HCT116 (cell line): ENCODE measurements at regions not wholly inside any gene's neighbourhood (a gene's known extent, or its start where the extent isn't known, plus 50 kb on each side); places are given as distances from the start of the nearest gene placed in this dataset.

Experiments used
- ATAC-seq: fragments of 200-7000 bp; cut with Tn5 transposase; 2 replicates; pipeline ENCODE4 v1.9.1; 2020; ENCODE audit warnings: mild to moderate bottlenecking, moderate library complexity
- BruUV-seq: library from RNA; stranded (reverse); fragments of 400-500 nt; replicated peaks from 2 replicates; lab custom pipeline; 2021; lab: Mats Ljungman, UMichigan
- CTCF ChIA-PET: fragments of 300-600 bp; sonication (Branson Sonifier 250); formaldehyde crosslinking; loops from one replicate; lab custom pipeline; 2021; ENCODE audit warnings: antibody characterized with exemption; lab: Charles Lee
- POLR2A ChIA-PET: fragments of 300-600, 350-600 bp; sonication (Branson Sonifier 250); formaldehyde crosslinking; loops from one replicate; lab custom pipeline; 2021; ENCODE audit warnings: antibody characterized with exemption; lab: Charles Lee
- RAD21 ChIA-PET, 2 experiments: fragments of 300-600 bp; sonication (Branson Sonifier 250); formaldehyde crosslinking; loops; one replicate each; lab custom pipeline; 2023; ENCODE audit warnings: low total read pairs in 2 of 2; ENCODE audit not compliant: uncharacterized antibody in 2 of 2, unreplicated experiment in 2 of 2, low non-redundant PET in 1 of 2; lab: Charles Lee
- DNase-seq: peaks from one replicate; pipeline ENCODE4 v3.0.0-alpha.2; 2010; ENCODE audit warnings: low read depth, low spot score
- H2AFZ ChIP-seq: fragments of 200-600 bp; shearing (Covaris generic), sonication (generic); 2 replicates; pipeline ENCODE4 v1.6.1; 2017; ENCODE audit warnings: low read depth, mixed run types, mixed read lengths, antibody characterized with exemption, low read length; ENCODE audit not compliant: poor library complexity, severe bottlenecking
- H3K27ac ChIP-seq: 2 replicates; pipeline ENCODE4 v1.5.1; 2012; ENCODE audit warnings: low read depth, low read length
- H3K27me3 ChIP-seq: fragments of 200-600 bp; sonication (generic); 2 replicates; pipeline ENCODE4 v1.6.1; 2016; ENCODE audit warnings: mixed run types, low read length, mixed read lengths; ENCODE audit not compliant: insufficient read depth
- H3K36me3 ChIP-seq, 2 experiments: fragments of 200-500 bp in 1 of 2; fragments of 200-600 bp in 1 of 2; sonication (Bioruptor generic) in 1 of 2; sonication (generic) in 1 of 2; 2 replicates each; pipeline versions ENCODE4 v1.5.1 to v1.6.1; 2014 to 2016; ENCODE audit warnings: low read length in 2 of 2, inconsistent platforms in 1 of 2, mixed read lengths in 1 of 2, mixed run types in 1 of 2; ENCODE audit not compliant: insufficient read depth in 2 of 2, control insufficient read depth in 1 of 2
- H3K4me1 ChIP-seq, 2 experiments: fragments of 200-600 bp in 1 of 2; sonication (generic) in 1 of 2; 2 replicates each; pipeline versions ENCODE4 v1.5.1 to v1.6.1; 2012 to 2017; ENCODE audit warnings: low read length in 2 of 2, inconsistent platforms in 1 of 2, mild to moderate bottlenecking in 1 of 2, mixed read lengths in 1 of 2, mixed run types in 1 of 2, moderate library complexity in 1 of 2; ENCODE audit not compliant: insufficient read depth in 2 of 2, control insufficient read depth in 1 of 2
- H3K4me2 ChIP-seq: fragments of 200-600 bp; sonication (generic); 2 replicates; pipeline ENCODE4 v1.6.1; 2017; ENCODE audit warnings: mixed run types, low read length, mixed read lengths
- H3K4me3 ChIP-seq, 2 experiments: fragments of 200-600 bp in 1 of 2; sonication (generic) in 1 of 2; replicated peaks in 1 of 2; 2 replicates each; pipeline ENCODE4 v1.5.1; 2011 to 2016; ENCODE audit warnings: low read length in 2 of 2, control low read depth in 1 of 2, low read depth in 1 of 2, mild to moderate bottlenecking in 1 of 2, mixed read lengths in 1 of 2, mixed run types in 1 of 2
- H3K79me2 ChIP-seq: fragments of 200-600 bp; sonication (generic); 2 replicates; pipeline ENCODE4 v1.6.1; 2017; ENCODE audit warnings: mild to moderate bottlenecking, mixed run types, low read length, moderate library complexity, mixed read lengths; ENCODE audit not compliant: insufficient read depth
- H3K9ac ChIP-seq: fragments of 200-600 bp; sonication (generic); 2 replicates; pipeline ENCODE4 v1.6.1; 2016; ENCODE audit warnings: low read length, mixed read lengths
- H3K9me2 ChIP-seq: fragments of 200-600 bp; sonication (generic), shearing (Covaris generic); 2 replicates; pipeline ENCODE4 v1.6.1; 2017; ENCODE audit warnings: mixed run types, mild to moderate bottlenecking, moderate library complexity; ENCODE audit not compliant: insufficient read depth
- H3K9me3 ChIP-seq, 2 experiments: fragments of 200-500 bp in 1 of 2; fragments of 200-600 bp in 1 of 2; sonication (Bioruptor generic) in 1 of 2; sonication (generic) in 1 of 2; 2 replicates each; pipeline ENCODE4 v1.6.1; 2014 to 2017; ENCODE audit warnings: low read length in 2 of 2, mixed read lengths in 2 of 2, inconsistent platforms in 1 of 2, low read depth in 1 of 2, mild to moderate bottlenecking in 1 of 2, mixed run types in 1 of 2, moderate library complexity in 1 of 2; ENCODE audit not compliant: control insufficient read depth in 1 of 2, insufficient read depth in 1 of 2
- H4K20me1 ChIP-seq: fragments of 200-600 bp; sonication (generic), shearing (Covaris generic); 2 replicates; pipeline ENCODE4 v1.6.1; 2017; ENCODE audit warnings: mixed run types, mild to moderate bottlenecking, moderate library complexity; ENCODE audit not compliant: insufficient read depth
- CBX3 ChIP-seq: IDR thresholded peaks from 2 replicates; pipeline ENCODE4 v1.6.1; 2012; ENCODE audit warnings: low read depth
- CEBPB ChIP-seq: IDR thresholded peaks from 2 replicates; pipeline ENCODE4 v1.6.1; 2012; ENCODE audit warnings: low read depth
- ELF1 ChIP-seq: IDR thresholded peaks from 2 replicates; pipeline ENCODE4 v1.6.1; 2012; ENCODE audit warnings: low read depth, borderline replicate concordance
- EZH2 ChIP-seq: fragments of 200-600 bp; sonication (generic); IDR thresholded peaks from 2 replicates; pipeline ENCODE4 v1.6.1; 2017; ENCODE audit warnings: antibody characterized with exemption, mixed run types
- EZH2phosphoT487 ChIP-seq: fragments of 200-600 bp; IDR thresholded peaks from 2 replicates; pipeline ENCODE4 v1.6.1; 2018; ENCODE audit warnings: antibody characterized with exemption, borderline replicate concordance
- FOSL1 ChIP-seq: IDR thresholded peaks from 2 replicates; pipeline ENCODE4 v1.6.1; 2012; ENCODE audit warnings: low read depth
- JUND ChIP-seq: IDR thresholded peaks from 2 replicates; pipeline ENCODE4 v1.6.1; 2012
- POLR2A ChIP-seq: IDR thresholded peaks from 2 replicates; pipeline ENCODE4 v1.7.0; 2011; ENCODE audit warnings: borderline replicate concordance; ENCODE audit not compliant: insufficient read depth, insufficient read length; ENCODE audit errors: extremely low read depth
- POLR2AphosphoS5 ChIP-seq: IDR thresholded peaks from 2 replicates; pipeline ENCODE4 v1.6.1; 2011; ENCODE audit warnings: mild to moderate bottlenecking, low read depth, low read length, moderate library complexity
- RAD21 ChIP-seq: IDR thresholded peaks from 2 replicates; pipeline ENCODE4 v1.6.1; 2012; ENCODE audit warnings: low read depth, mild to moderate bottlenecking
- SRF ChIP-seq: IDR thresholded peaks from 2 replicates; pipeline ENCODE4 v1.6.1; 2012; ENCODE audit warnings: low read depth
- TCF7L2 ChIP-seq: IDR thresholded peaks from 2 replicates; pipeline ENCODE4 v1.7.0; 2011; ENCODE audit warnings: borderline replicate concordance, inconsistent platforms; ENCODE audit not compliant: insufficient read depth, insufficient read length; ENCODE audit errors: extremely low read depth
- YY1 ChIP-seq: IDR thresholded peaks from 2 replicates; pipeline ENCODE4 v1.6.1; 2011; ENCODE audit warnings: low read length, low read depth, moderate library complexity, mild to moderate bottlenecking; ENCODE audit not compliant: insufficient replicate concordance; ENCODE audit errors: extremely low read depth
- ZBTB33 ChIP-seq: IDR thresholded peaks from 2 replicates; pipeline ENCODE4 v1.6.1; 2011; ENCODE audit warnings: mild to moderate bottlenecking, low read length, moderate library complexity; ENCODE audit not compliant: insufficient replicate concordance; ENCODE audit errors: extremely low read depth
- ZFX ChIP-seq: fragments of 450-650 bp; IDR thresholded peaks from 2 replicates; pipeline ENCODE4 v1.6.1; 2017
- intact Hi-C: fragments of 100-400 bp; cut with micrococcal nuclease; formaldehyde crosslinking; loops from 2 replicates; pipeline ENCODE4 v1.10.0; 2022
- TF ChIP-seq, protein P1 (sequence below): IDR thresholded peaks from 2 replicates; pipeline ENCODE4 v1.6.1; 2012
- TF ChIP-seq, protein P2 (sequence below), 3 experiments: fragments of 200-600 bp in 1 of 3; sonication (generic) in 1 of 3; IDR thresholded peaks in 2 of 3; conservative IDR thresholded peaks in 1 of 3; 2 replicates each; pipeline ENCODE4 v1.5.1; 2012 to 2017; ENCODE audit warnings: low read depth in 2 of 3, low read length in 2 of 3, antibody characterized with exemption in 1 of 3, borderline replicate concordance in 1 of 3, control low read depth in 1 of 3, mild to moderate bottlenecking in 1 of 3, mixed read lengths in 1 of 3, mixed run types in 1 of 3, moderate library complexity in 1 of 3; ENCODE audit not compliant: insufficient read depth in 1 of 3
- TF ChIP-seq, protein P3 (sequence below): IDR thresholded peaks from 2 replicates; pipeline ENCODE4 v1.6.1; 2012
- TF ChIP-seq, protein P4 (sequence below): IDR thresholded peaks from 2 replicates; pipeline ENCODE4 v1.6.1; 2012; ENCODE audit warnings: low read depth

GRCh38 chrX:10936976-10937375 lies 174.2 kb upstream of the HCCS start:
- Histone ChIP-seq H2AFZ (no peak overlapping the region), H3K9me3 (no peaks in the 10 kb centered on the region), H3K79me2 (no peaks in the 10 kb centered on the region), H3K9ac (no peak overlapping the region), H3K4me2 (no peak overlapping the region), H4K20me1 (no peaks in the 10 kb centered on the region), H3K4me3 (no peak overlapping the region), H3K27me3 (no peaks in the 10 kb centered on the region), H3K4me1 (peaks cover 0 to 6% of the 10 kb centered on the region in 2 experiments; a peak in 1 of 4 replicates), H3K27ac (no peak overlapping the region), H3K36me3 (no peaks in the 10 kb centered on the region), H3K9me2 (no peaks in the 10 kb centered on the region)
- intact Hi-C loops: no loop called here
- ChIA-PET CTCF (no interaction called here), RAD21 (no interaction called here), POLR2A (no interaction called here)
- DNase-seq (no peak), ATAC-seq (no peak)
- BruUV-seq: no TSS peak
- TF ChIP-seq YY1: no peak
- TF ChIP-seq EZH2phosphoT487: no peak
- TF ChIP-seq JUND: no peak
- no peak for TF ChIP-seq SRF
- TF ChIP-seq, protein P1, sequence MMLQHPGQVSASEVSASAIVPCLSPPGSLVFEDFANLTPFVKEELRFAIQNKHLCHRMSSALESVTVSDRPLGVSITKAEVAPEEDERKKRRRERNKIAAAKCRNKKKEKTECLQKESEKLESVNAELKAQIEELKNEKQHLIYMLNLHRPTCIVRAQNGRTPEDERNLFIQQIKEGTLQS: no peak
- TF ChIP-seq, protein P2, sequence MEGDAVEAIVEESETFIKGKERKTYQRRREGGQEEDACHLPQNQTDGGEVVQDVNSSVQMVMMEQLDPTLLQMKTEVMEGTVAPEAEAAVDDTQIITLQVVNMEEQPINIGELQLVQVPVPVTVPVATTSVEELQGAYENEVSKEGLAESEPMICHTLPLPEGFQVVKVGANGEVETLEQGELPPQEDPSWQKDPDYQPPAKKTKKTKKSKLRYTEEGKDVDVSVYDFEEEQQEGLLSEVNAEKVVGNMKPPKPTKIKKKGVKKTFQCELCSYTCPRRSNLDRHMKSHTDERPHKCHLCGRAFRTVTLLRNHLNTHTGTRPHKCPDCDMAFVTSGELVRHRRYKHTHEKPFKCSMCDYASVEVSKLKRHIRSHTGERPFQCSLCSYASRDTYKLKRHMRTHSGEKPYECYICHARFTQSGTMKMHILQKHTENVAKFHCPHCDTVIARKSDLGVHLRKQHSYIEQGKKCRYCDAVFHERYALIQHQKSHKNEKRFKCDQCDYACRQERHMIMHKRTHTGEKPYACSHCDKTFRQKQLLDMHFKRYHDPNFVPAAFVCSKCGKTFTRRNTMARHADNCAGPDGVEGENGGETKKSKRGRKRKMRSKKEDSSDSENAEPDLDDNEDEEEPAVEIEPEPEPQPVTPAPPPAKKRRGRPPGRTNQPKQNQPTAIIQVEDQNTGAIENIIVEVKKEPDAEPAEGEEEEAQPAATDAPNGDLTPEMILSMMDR (IDR thresholded peaks at IDR 0.05 in 2 of 3, conservative IDR thresholded peaks at IDR 0.05 in 1 of 3; ENCODE audit: borderline replicate concordance in 1 of 3, insufficient read depth in 1 of 3, low read depth in 2 of 3, low read length in 2 of 3): no peak
- no peak for TF ChIP-seq POLR2AphosphoS5
- no peak for TF ChIP-seq CBX3
- no peak for TF ChIP-seq ZBTB33
- no peak for TF ChIP-seq POLR2A
- TF ChIP-seq TCF7L2: no peak
- TF ChIP-seq CEBPB: no peak
- TF ChIP-seq FOSL1: no peak
- no peak for TF ChIP-seq ELF1
- TF ChIP-seq RAD21: no peak
- TF ChIP-seq, protein P3, sequence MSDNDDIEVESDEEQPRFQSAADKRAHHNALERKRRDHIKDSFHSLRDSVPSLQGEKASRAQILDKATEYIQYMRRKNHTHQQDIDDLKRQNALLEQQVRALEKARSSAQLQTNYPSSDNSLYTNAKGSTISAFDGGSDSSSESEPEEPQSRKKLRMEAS: no peak
- TF ChIP-seq, protein P4, sequence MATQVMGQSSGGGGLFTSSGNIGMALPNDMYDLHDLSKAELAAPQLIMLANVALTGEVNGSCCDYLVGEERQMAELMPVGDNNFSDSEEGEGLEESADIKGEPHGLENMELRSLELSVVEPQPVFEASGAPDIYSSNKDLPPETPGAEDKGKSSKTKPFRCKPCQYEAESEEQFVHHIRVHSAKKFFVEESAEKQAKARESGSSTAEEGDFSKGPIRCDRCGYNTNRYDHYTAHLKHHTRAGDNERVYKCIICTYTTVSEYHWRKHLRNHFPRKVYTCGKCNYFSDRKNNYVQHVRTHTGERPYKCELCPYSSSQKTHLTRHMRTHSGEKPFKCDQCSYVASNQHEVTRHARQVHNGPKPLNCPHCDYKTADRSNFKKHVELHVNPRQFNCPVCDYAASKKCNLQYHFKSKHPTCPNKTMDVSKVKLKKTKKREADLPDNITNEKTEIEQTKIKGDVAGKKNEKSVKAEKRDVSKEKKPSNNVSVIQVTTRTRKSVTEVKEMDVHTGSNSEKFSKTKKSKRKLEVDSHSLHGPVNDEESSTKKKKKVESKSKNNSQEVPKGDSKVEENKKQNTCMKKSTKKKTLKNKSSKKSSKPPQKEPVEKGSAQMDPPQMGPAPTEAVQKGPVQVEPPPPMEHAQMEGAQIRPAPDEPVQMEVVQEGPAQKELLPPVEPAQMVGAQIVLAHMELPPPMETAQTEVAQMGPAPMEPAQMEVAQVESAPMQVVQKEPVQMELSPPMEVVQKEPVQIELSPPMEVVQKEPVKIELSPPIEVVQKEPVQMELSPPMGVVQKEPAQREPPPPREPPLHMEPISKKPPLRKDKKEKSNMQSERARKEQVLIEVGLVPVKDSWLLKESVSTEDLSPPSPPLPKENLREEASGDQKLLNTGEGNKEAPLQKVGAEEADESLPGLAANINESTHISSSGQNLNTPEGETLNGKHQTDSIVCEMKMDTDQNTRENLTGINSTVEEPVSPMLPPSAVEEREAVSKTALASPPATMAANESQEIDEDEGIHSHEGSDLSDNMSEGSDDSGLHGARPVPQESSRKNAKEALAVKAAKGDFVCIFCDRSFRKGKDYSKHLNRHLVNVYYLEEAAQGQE: no peak
- no peak for TF ChIP-seq ZFX
- no peak for TF ChIP-seq EZH2
